ELR (cell line): ENCODE measurements at regions not wholly inside any gene's neighbourhood (a gene's known extent, or its start where the extent isn't known, plus 50 kb on each side); places are given as distances from the start of the nearest gene placed in this dataset.

Source experiments
- DNase-seq: peaks from one replicate; pipeline ENCODE4 v3.0.0-alpha.2; 2015; ENCODE audit warnings: low read depth

DNA sequence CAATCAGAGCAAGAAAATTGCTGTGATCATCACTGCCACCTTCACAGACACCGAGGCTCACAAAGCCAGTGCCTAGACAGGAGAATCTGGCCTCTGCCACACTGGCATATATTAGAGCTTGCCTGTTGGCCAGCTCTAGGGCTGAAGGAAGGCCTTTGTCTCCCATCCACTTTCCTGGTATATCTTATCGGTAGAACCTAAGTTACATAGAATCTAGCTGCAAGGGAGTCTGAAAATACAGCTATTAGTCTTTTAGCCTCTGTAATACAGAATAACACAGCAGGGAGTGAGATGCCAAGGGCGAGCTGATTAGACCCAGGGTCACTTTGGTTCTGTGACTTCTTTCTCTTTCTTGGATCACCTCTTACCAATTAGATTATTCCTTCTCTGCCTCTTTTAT lies 154.9 kb upstream of the KL start:
- DNase-seq = no peak

DNA sequence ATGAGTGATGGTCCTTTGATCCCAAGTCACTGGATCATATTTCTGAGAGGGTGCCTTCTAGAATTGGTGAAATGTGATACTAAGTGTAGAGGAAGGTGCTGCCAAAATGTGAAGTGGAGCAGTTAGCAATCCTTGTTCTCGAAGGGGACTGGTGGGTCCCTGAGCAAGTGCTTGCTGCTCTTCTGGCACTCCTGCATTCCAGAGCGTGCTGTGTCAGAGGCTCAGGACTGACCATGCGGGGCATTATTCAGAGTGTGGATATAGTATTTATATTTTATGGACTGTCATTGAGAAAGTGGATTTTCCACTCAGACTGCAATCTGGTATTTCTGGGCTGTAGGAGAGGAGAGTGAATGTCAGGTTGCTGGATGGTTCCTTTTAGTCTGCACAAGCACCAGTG lies 152.6 kb upstream of the KL start:
- no peak for DNase-seq

DNA sequence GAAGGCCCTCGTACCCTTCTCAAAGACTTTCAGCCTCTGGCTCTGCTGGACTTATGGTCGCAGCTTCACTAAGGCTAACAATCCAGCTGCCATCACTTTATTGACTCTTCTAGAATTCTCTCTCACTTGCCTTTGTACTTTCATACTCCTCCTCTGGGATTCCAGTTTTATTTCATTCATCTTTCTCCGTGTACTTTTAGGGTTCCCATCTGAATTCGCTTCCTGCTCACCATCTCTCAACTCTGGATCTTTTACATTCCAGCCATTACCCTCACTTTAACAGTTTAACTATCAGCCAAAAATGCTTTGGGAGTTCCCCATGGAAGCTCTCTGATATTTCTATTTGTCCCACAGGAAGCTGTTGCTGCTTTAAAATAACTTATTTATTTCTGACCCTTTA lies 149.3 kb upstream of the KL start:
- DNase-seq = no peak

GRCh38 chr13:32877491-32877890 lies 138.7 kb upstream of the KL start:
- no peak for DNase-seq

DNA sequence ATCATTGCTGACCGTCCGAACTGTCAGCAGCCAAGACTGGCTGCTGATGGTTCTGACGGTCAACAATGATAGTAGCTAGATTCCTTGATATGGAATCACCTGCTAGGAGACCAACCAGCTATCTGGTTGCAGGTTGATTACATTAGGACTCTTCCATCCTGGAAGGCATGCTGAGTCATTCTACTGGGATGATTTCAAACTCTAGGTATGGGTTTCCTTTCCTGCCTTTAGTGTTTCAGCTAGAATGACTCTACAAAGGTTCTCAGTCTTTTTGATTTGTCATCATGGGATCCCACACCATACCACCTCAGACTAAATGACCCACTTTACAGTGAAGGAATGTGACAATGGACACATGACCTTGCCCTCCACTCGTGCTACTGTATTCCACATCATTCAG lies 138.1 kb upstream of the KL start:
- peak; percentile 79 for DNase-seq

DNA sequence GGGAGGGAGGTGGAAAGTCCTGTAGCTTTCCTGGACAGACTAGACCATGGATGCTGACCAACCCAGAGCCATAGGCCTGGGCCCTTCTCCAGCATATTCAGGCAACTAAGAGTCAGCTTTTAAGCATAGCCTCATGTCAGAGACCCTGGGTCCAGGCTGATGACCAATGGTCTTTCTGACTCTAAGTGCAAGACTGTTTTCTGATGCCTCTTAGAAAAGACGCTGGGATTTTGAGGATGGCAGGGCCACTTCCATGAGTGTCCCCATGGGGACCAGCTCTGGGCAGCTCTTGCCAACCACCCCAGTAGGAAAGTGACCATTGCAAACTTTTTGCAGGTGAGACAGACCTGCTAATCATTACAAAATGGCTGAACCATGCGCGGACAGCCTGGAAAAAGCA lies 135.6 kb upstream of the KL start:
- DNase-seq = no peak

DNA sequence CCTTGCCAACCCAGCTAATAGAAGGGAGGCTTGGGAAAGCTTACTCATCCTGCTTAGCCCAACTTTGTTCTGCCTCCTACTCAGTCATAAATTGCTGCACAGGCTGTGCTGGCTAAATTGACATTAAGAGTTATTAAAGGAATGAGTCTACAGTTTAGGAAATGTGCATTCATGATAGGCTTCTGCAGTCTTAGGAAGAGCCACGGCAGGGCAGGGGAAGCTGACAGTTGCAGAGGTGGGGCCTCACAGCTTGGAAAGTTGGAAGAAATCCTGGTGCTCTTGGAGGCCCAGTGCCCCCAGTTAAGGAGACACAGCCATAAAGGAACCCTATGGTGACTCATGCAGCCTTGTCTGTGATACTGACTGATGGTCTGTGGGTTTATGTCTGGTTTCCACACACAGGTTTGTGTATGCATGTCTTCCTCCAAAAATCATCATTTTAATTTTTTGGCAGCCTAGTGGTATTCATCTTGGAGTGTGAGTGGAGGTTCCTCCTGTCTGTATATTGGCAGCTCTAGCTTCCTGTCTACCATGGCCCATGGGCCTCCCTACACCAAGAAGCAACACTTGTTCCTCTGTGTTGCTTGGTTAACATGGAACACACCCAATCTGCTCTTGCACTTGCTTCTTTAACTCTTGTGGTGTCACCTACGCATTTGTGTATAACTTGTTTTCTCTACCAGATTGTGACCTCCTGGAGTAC lies 135.0 kb upstream of the KL start:
- peak; percentile 43 for DNase-seq

- DNase-seq = no peak
These were observed 134.5 kb upstream of the KL start for GRCh38 chr13:32881777-32882145.

GRCh38 chr13:32882691-32883090 lies 133.5 kb upstream of the KL start:
- no peak for DNase-seq

DNA sequence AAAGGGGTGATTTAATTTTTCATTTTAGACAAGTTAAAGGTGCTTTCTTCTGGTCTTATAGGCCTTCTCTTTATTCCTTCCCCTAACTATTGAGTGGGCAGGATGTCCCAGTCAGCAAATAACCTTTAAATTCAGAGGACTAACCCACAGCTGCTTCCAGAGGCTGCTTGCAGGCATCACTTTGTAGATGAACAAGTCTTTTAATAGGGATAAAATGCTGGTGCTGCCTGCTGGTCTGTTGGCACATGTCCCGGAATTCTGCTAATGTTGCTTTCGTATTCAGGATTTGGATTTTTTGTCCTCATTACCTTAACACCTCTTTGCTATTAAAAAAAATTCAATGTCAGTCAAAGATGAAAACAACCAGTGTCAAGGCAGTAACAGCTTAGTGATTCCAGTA lies 132.7 kb upstream of the KL start:
- no peak for DNase-seq

GRCh38 chr13:32887617-32888016 lies 128.6 kb upstream of the KL start:
- DNase-seq = no peak

- DNase-seq = peak; percentile 32
These were observed 126.1 kb upstream of the KL start for GRCh38 chr13:32889986-32890565.

DNA sequence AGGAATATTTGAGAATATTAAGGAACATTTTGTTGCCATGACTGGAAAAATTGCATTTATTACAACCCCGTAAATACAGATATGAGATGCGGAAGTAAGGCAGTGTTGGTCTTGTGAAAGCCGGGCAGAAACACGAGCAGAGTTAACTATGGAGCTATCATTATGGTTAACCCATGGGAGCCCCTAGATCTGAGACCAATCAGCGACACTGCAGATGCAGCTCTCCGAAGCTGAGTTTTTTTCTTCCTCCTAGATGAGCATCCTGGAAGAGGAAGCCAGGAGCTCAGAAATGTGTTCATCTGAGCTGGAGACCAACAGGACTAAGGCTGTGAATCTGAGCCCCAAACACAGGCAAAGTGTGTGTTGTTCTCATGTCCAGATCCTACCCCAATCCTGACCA lies 123.0 kb upstream of the KL start:
- no peak for DNase-seq

GRCh38 chr13:32894589-32895001 lies 121.6 kb upstream of the KL start:
- peak; percentile 83 for DNase-seq

DNA sequence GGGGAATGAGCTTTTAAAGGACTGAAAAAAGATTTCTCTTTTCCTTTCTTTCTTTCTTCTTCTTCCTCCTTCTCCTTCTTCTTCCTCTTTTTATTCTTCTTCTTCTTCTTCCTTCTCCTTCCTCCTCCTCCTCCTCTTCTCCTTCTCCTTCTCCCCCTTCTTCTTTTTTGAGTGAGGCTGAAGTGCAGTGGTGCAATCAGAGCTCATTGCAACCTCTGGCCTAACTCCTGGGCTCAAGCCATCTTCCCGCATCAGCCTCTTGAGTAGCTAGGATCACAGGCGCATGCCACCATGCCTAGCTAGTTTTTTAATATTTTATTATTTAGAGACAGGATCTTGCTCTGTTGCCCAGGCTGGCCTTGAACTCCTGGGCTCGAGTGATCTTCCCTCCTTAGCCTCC lies 120.9 kb upstream of the KL start:
- DNase-seq = no peak

DNA sequence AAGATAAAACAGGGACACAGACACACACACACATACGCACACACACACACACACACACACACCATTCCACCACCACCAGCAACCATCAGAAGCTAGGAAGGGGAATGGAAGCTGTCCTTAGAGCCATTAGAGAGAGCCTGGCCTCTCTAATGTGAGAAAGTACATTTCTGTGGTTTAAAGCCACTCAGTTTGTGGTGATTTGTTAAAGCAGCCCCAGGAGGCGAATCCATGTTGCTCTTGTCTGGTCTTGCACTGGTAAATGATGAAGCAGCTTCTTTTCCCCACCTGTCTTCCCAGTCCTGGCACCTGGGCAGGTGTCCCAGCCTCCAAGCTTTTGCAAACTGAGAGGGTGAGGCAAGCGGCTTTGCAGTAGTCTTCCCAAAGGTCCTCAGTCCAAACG lies 118.9 kb upstream of the KL start:
- no peak for DNase-seq

DNA sequence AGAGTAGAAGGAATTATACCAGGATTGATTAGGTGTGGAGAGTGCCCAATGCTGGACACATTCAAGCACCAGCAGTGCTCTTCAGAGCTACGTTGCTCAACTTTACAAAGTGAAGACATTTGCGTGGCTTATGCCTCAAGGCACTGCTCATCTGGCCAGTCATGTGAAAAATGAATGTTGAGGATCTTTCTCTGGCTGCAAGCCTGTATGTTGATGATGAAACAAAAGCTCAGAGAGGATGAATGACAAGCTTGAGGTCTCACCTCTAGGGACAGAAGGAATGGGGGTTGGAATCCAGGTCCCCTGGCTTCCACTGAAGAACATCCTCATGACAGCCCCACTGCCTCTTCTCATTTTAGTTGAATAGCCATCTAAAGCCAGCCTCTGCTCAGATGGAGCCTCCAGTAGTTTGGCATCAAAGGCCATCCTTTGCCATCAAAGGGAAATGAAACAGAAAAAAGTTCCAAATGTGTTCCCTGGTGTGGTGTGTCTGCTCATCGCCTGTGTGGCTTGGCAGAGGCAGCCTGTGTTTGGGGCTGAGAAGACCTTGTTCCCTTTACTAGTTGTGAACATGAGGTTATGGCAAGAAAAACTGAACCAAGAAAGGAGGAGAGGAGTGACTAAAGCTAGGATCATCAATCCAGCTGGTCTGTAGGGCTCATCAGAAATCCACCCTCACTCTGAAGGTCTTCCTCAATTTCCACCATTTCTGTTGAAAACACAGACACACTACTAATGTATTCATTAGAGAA lies 114.0 kb upstream of the KL start:
- no peak for DNase-seq

GRCh38 chr13:32902874-32903273 lies 113.3 kb upstream of the KL start:
- no peak for DNase-seq

DNA sequence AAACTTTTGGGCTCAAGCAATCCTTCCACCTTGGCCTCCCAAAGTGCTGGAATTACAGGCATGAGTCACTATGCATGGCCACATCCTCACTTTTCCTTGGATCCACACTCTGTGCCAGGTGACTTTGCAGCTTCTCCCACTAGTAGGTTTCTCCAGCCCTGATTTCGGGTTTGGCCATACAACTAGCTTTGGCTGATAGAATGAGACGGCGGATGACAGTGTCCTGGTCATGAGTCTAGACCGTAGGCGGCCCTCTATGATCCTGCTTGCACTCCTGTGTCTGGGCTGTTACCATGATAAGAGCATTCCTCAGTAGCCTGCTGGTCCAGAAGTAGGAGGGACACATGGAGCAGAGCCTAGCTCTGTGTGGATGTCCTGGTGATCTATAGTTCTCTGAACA lies 112.5 kb upstream of the KL start:
- no peak for DNase-seq

DNA sequence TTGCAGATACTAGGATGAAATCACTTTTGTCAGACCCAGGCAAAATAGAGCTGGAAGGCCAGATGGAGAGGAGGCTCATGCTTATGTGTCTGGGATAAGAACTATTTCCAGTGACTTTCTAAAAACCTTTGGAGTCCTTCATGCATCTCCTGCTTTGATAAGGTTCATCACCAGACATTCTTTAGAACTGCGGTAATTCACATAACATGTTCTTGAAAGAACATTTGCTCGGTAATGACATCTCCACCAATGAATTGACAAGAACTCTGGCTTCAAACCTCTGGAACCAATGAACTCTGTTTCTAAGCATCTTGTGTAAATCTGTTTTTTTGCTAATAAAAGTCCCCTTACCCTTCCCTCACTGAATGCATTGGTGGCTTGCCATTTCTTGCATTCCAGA lies 112.0 kb upstream of the KL start:
- no peak for DNase-seq

- peak; percentile 57 for DNase-seq
These were observed 111.0 kb upstream of the KL start for GRCh38 chr13:32905063-32905863.

DNA sequence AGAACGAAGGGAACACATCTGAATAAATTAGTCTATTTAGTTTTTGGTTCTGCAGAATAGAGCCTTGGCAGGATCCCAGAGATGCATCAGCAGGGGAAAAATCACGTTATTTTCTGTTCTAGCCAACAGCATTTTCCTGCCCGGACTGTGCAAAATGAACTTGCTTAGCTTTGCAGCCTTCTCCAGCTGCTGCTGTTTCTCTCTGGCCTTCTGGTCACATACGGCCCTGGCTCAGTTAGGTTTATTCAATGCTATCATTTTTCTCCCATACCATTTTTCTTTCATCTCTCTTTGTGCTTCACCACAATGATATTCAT lies 110.4 kb upstream of the KL start:
- no peak for DNase-seq

- DNase-seq = no peak
These were observed 109.0 kb upstream of the KL start for GRCh38 chr13:32907211-32907610.
